WTC11 (cell line): ENCODE measurements at regions not wholly inside any gene's neighbourhood (a gene's known extent, or its start where the extent isn't known, plus 50 kb on each side); places are given as distances from the start of the nearest gene placed in this dataset.

ENCODE experiments used
- ATAC-seq: fragments of 200-7000 bp; cut with Tn5 transposase; 2 replicates; pipeline ENCODE4 v1.10.0; 2021; ENCODE audit warnings: mild to moderate bottlenecking, moderate library complexity
- CTCF ChIA-PET: fragments of 300-600 bp; sonication (Branson Sonifier 250); formaldehyde crosslinking; loops from one replicate; lab custom pipeline; 2021; ENCODE audit warnings: antibody characterized with exemption; lab: Charles Lee
- POLR2A ChIA-PET: fragments of 350-600 bp; sonication (Branson Sonifier 250); formaldehyde crosslinking; loops from one replicate; lab custom pipeline; 2021; ENCODE audit warnings: antibody characterized with exemption; lab: Charles Lee
- DNase-seq: peaks from one replicate; pipeline ENCODE4 v3.0.0; 2021; ENCODE audit warnings: low spot score
- H3K27ac Mint-ChIP-seq: 2 replicates; pipeline ENCODE4 v1.8.0; 2021; ENCODE audit warnings: mixed read lengths
- H3K27me3 Mint-ChIP-seq: 2 replicates; pipeline ENCODE4 v1.8.0; 2021; ENCODE audit warnings: low read depth, mild to moderate bottlenecking, moderate library complexity, mixed read lengths
- H3K36me3 Mint-ChIP-seq: 2 replicates; pipeline ENCODE4 v1.8.0; 2021; ENCODE audit warnings: mixed read lengths
- H3K4me1 Mint-ChIP-seq: 2 replicates; pipeline ENCODE4 v1.8.0; 2022; ENCODE audit warnings: mixed read lengths
- H3K4me3 Mint-ChIP-seq: 2 replicates; pipeline ENCODE4 v1.8.0; 2021; ENCODE audit warnings: mild to moderate bottlenecking, moderate library complexity, mixed read lengths
- H3K9me3 Mint-ChIP-seq: 2 replicates; pipeline ENCODE4 v1.8.0; 2021; ENCODE audit warnings: mixed read lengths
- AR ChIP-seq: fragments of 250-450 bp; sonication (Bioruptor Pico); IDR thresholded peaks from 2 replicates; pipeline ENCODE4 v1.9.0; 2021; ENCODE audit warnings: mild to moderate bottlenecking
- ATF6 ChIP-seq: sonication (generic); formaldehyde crosslinking; IDR thresholded peaks from 2 replicates; pipeline ENCODE4 v1.8.1; 2023; ENCODE audit warnings: mild to moderate bottlenecking, missing genetic modification reagents
- GTF2I ChIP-seq: fragments of 250-450 bp; sonication (Bioruptor Pico); conservative IDR thresholded peaks from 2 replicates; pipeline ENCODE4 v1.4.0; 2021; ENCODE audit warnings: mild to moderate bottlenecking
- IRF1 ChIP-seq: sonication (generic); formaldehyde crosslinking; IDR thresholded peaks from 2 replicates; pipeline ENCODE4 v1.8.0; 2023; ENCODE audit warnings: missing genetic modification reagents
- JUN ChIP-seq: sonication (generic); formaldehyde crosslinking; IDR thresholded peaks from 2 replicates; pipeline ENCODE4 v1.8.0; 2023; ENCODE audit warnings: mild to moderate bottlenecking, missing genetic modification reagents
- MLX ChIP-seq: sonication (generic); formaldehyde crosslinking; IDR thresholded peaks from 2 replicates; pipeline ENCODE4 v1.8.1; 2023; ENCODE audit warnings: mild to moderate bottlenecking, missing genetic modification reagents, moderate library complexity
- MXD4 ChIP-seq: fragments of 250-450 bp; sonication (Bioruptor Pico); IDR thresholded peaks from 2 replicates; pipeline ENCODE4 v1.8.0; 2021; ENCODE audit warnings: mild to moderate bottlenecking, moderate library complexity, borderline replicate concordance
- NR1H2 ChIP-seq: sonication (generic); formaldehyde crosslinking; IDR thresholded peaks from 2 replicates; pipeline ENCODE4 v1.9.0; 2021; ENCODE audit warnings: mild to moderate bottlenecking, moderate library complexity, missing genetic modification reagents
- PRDM15 ChIP-seq: sonication (generic); formaldehyde crosslinking; IDR thresholded peaks from 2 replicates; pipeline ENCODE4 v1.8.0; 2022; ENCODE audit warnings: missing genetic modification reagents
- PREB ChIP-seq: sonication (generic); formaldehyde crosslinking; IDR thresholded peaks from 2 replicates; pipeline ENCODE4 v1.8.1; 2022; ENCODE audit warnings: mild to moderate bottlenecking, missing genetic modification reagents, moderate library complexity, borderline replicate concordance
- SMAD4 ChIP-seq: sonication (generic); formaldehyde crosslinking; IDR thresholded peaks from 2 replicates; pipeline ENCODE4 v1.8.0; 2022; ENCODE audit warnings: mild to moderate bottlenecking, missing genetic modification reagents
- STAT6 ChIP-seq: sonication (generic); formaldehyde crosslinking; conservative IDR thresholded peaks from 2 replicates; pipeline ENCODE4 v1.8.1; 2023; ENCODE audit warnings: mild to moderate bottlenecking, low read depth, missing genetic modification reagents, moderate library complexity
- TCF7 ChIP-seq: sonication (generic); formaldehyde crosslinking; IDR thresholded peaks from 2 replicates; pipeline ENCODE4 v1.8.0; 2022; ENCODE audit warnings: mild to moderate bottlenecking, low read depth, missing genetic modification reagents, moderate library complexity
- TEAD1 ChIP-seq: sonication (generic); formaldehyde crosslinking; IDR thresholded peaks from 2 replicates; pipeline ENCODE4 v1.8.0; 2022; ENCODE audit warnings: mild to moderate bottlenecking, missing genetic modification reagents
- TEAD4 ChIP-seq: sonication (generic); formaldehyde crosslinking; IDR thresholded peaks from 2 replicates; pipeline ENCODE4 v1.8.0; 2022; ENCODE audit warnings: mild to moderate bottlenecking, missing genetic modification reagents
- ZNF512 ChIP-seq: sonication (generic); formaldehyde crosslinking; IDR thresholded peaks from 2 replicates; pipeline ENCODE4 v1.8.1; 2022; ENCODE audit warnings: missing genetic modification reagents, borderline replicate concordance

GRCh38 chr16:74090871-74091270 is 205.7 kb upstream of the PSMD7 start:
- ChIA-PET POLR2A (no interaction called here), CTCF (no interaction called here)
- Mint-ChIP-seq H3K4me3 (no peak overlapping the region), H3K27ac (no peak overlapping the region), H3K4me1 (peaks cover 5% of the 10 kb centered on the region; the same call in 1 of the 2 replicates), H3K9me3 (peaks cover 9% of the 10 kb centered on the region; the same call in 1 of the 2 replicates), H3K27me3 (no peaks in the 10 kb centered on the region)
- ATAC-seq (no peak), DNase-seq (no peak)
- TF ChIP-seq JUN (CRISPR knock-in tag) (no peak), MXD4 (CRISPR knock-in tag) (no peak), ATF6 (CRISPR knock-in tag) (no peak), IRF1 (CRISPR knock-in tag) (no peak)
- TF ChIP-seq, all 79 proteins: peak for 0
- no peaks in the 10 kb centered on the region for H3K36me3 Mint-ChIP-seq

GRCh38 chr16:74083541-74083940 is 213.1 kb upstream of the PSMD7 start:
- ATAC-seq (no peak), DNase-seq (no peak)
- no peak overlapping the region for H3K4me3 Mint-ChIP-seq
- no peak overlapping the region for H3K27ac Mint-ChIP-seq
- ChIA-PET CTCF (interaction anchor here (1.0 kb wide), 1 partner anchor 25 kb away, joined by 4 read pairs; no protein-coding TSS in a partner anchor), POLR2A (no interaction called here)
- H3K4me1 Mint-ChIP-seq = peaks cover 14% of the 10 kb centered on the region
- TF ChIP-seq AR (no peak), PREB (CRISPR knock-in tag) (no peak), TCF7 (CRISPR knock-in tag) (no peak), NR1H2 (CRISPR knock-in tag) (no peak), STAT6 (CRISPR knock-in tag) (no peak)
- H3K27me3 Mint-ChIP-seq = no peaks in the 10 kb centered on the region
- peaks cover 7% of the 10 kb centered on the region; the same call in 1 of the 2 replicates for H3K9me3 Mint-ChIP-seq
- H3K36me3 Mint-ChIP-seq = no peaks in the 10 kb centered on the region

- POLR2A ChIA-PET = no interaction called here
- ATAC-seq = no peak
- no peak for DNase-seq
- Mint-ChIP-seq H3K4me1 (peaks cover 39% of the 10 kb centered on the region), H3K27me3 (no peaks in the 10 kb centered on the region), H3K9me3 (peaks cover 9% of the 10 kb centered on the region), H3K27ac (no peak overlapping the region), H3K36me3 (peaks cover 5% of the 10 kb centered on the region), H3K4me3 (no peak overlapping the region)
- CTCF ChIA-PET = no interaction called here
- no peak for TF ChIP-seq PRDM15 (CRISPR knock-in tag)
- TF ChIP-seq JUN (CRISPR knock-in tag) = no peak
- no peak for TF ChIP-seq TEAD1 (CRISPR knock-in tag)
- no peak for TF ChIP-seq ZNF512 (CRISPR knock-in tag)
- no peak for TF ChIP-seq SMAD4 (CRISPR knock-in tag)
- TF ChIP-seq MLX = no peak
- no peak for TF ChIP-seq TEAD4 (CRISPR knock-in tag)
- no peak for TF ChIP-seq GTF2I (CRISPR knock-in tag)
These were observed 216.3 kb upstream of the PSMD7 start for GRCh38 chr16:74080311-74080710.
